GM12891 (cell line): ENCODE measurements at regions not wholly inside any gene's neighbourhood (a gene's known extent, or its start where the extent isn't known, plus 50 kb on each side); places are given as distances from the start of the nearest gene placed in this dataset.

ENCODE experiments used
- PAX5 ChIP-seq: IDR thresholded peaks from 2 replicates; pipeline ENCODE4 v1.6.1; 2011; ENCODE audit warnings: low read length, moderate library complexity, mild to moderate bottlenecking; ENCODE audit not compliant: insufficient read depth, severe bottlenecking
- POLR2A ChIP-seq: IDR thresholded peaks from 2 replicates; pipeline ENCODE4 v1.6.1; 2011; ENCODE audit warnings: low read depth, low read length, control low read depth
- POLR2AphosphoS5 ChIP-seq: IDR thresholded peaks from 2 replicates; pipeline ENCODE4 v1.6.1; 2011; ENCODE audit warnings: low read depth, low read length, control low read depth
- POU2F2 ChIP-seq: IDR thresholded peaks from 2 replicates; pipeline ENCODE4 v1.6.1; 2011; ENCODE audit warnings: low read depth, mild to moderate bottlenecking, control low read depth, low read length, moderate library complexity
- SPI1 ChIP-seq: IDR thresholded peaks from 2 replicates; pipeline ENCODE4 v1.6.1; 2011; ENCODE audit warnings: low read depth, low read length, control low read depth
- TAF1 ChIP-seq: IDR thresholded peaks from 2 replicates; pipeline ENCODE4 v1.6.1; 2011; ENCODE audit warnings: low read depth, low read length, control low read depth

DNA sequence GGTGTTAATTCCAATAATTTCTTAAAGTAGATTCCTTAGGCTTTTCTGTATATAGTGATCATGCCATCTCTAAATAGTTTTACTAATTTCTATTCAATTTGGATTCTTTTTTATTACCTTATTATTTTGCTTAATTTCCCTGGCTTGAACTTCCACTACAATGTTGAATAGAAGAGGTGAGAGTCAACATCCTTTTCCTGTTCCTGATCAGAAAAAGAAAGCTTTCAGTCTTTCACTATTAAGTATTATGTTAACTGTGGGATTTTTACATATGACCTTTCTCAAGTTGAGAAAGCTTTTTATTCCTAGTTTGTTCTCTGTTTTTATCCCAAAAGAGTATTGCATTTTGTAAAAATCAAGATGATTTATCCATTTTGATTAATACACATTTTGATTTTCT, 574.5 kb upstream of the TLE4 start:
- TF ChIP-seq POU2F2 (no peak), POLR2A (no peak), POLR2AphosphoS5 (no peak), TAF1 (no peak), PAX5 (no peak), SPI1 (no peak)
